GM18861 (cell line): ENCODE measurements at regions not wholly inside any gene's neighbourhood (a gene's known extent, or its start where the extent isn't known, plus 50 kb on each side); places are given as distances from the start of the nearest gene placed in this dataset.
"Not testable (repeated sequence)": the region's sequence is repeated elsewhere in the genome, so short reads cannot be mapped to it uniquely, and the experiment has no call there.

Source experiments
- ATAC-seq: cut with Tn5 transposase; IDR thresholded peaks from one replicate; pipeline ENCODE4 v1.9.1; 2021; ENCODE audit not compliant: unreplicated experiment

DNA sequence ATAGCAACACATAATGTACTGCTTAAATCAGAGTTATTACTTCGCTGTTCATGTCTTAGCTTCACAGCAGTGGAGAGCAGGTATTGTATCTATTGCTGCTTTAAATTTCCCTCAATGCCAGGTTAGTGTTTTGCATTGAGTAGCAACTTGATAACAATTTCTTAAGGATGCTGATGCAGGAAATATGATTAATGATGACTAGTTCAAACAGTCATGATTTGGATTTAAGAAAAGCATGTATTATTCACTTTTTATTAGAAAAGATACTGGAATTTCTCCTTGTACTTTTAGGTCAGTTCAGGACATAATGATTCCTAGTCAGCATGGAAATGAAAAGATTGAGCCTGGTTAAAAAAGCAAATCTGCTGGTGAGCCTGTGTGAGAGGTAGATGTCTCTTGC is 67.2 kb upstream of the ARHGAP29 start:
- no peak for ATAC-seq

- ATAC-seq, result no peak
Observed at GRCh38 chr1:94303005-94303404, 65.6 kb upstream of the ARHGAP29 start.

DNA sequence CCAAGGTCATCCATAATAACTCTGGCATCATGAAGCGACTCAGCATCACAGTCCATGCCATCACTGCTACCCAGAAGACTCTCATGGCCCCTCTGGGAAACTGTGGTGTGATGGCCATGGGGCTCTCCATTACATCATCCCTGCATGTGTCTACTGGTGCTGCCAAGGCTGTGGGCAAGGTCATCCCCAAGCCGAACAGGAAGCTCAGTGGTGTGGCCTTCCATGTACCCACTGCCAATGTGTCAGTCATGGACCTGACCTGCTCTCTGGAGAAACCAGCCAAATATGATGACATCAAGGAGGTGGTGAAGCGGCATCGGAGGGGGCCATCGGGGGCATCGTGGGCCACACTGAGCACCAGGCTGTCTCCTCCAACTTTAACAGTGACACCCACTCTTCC is 65.1 kb upstream of the ARHGAP29 start:
- no peak for ATAC-seq

DNA sequence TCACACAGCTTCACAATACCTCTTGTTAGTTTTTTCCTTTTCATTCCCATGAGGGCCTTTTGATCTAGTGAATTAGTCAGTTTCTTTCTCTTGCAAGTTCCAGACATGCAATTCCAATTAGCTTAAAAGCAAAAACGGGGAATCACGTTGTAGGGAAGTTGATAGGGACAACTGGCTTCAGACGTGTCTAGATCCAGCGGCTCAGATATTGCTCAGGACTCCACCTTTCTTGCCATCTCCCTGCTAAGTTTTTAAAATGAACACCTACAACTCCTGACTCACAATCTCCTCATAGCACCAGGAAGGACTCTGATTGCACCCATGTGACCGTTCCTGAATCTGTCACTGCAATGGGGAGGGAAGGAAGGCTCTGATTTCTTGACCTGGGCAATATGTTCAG is 63.8 kb upstream of the ARHGAP29 start:
- no peak for ATAC-seq

DNA sequence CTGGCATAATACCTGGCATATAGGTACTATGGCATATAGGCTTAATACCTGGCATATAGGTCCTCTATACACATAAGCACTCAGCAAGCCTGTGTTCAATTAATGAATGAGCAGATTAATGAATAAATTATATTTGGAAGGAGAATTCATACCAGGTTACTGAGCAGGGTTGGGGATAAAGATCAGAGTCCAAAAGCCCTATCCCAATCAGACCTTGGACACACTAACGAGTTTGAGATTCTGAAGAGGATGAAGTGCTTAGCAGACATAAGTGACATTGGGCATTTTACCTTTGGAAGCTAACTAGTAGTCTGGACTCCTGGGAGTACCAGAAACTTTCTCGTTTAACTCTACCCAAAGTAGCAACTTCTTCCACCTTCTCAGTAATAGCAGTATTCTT is 63.3 kb upstream of the ARHGAP29 start:
- ATAC-seq, result no peak

- no peak for ATAC-seq
Observed at GRCh38 chr1:94299627-94300553, 62.5 kb upstream of the ARHGAP29 start.

DNA sequence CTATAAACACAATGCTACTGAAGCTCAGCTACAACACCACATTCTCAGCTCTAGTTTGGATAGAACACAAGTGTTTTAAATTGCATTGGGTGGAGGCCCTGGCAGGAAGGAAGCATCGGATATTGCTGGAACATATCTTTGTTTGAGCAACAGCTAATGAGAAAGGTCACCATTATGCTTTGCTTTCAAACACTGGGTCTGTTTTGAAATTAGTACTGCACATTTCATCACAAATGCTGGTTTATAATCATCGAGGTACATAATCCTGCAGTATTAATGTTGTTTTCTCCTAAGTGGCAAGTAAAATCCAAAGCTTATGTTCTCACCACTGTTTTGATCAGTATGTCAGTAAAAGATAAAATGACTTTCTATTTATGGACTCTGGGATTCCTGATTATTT is 61.5 kb upstream of the ARHGAP29 start:
- no peak for ATAC-seq

DNA sequence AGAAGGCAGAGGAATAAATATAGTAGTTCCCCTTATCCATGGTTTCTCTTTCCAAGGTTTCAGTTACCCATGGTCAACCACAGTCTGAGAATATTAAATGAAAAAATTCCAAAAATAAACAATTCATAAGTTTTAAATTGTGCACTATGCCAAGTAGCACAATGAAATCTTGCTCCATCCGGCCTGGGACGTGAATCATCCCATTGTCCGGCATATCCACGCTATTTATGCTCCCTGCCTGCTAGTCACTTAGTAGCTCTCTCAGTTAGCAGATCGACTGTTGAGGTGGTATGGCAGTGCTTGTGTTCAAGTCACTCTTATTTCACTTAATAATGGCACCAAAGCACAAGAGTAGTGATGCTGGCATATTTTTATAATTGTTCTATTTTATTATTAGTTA is 58.6 kb upstream of the ARHGAP29 start:
- no peak for ATAC-seq

DNA sequence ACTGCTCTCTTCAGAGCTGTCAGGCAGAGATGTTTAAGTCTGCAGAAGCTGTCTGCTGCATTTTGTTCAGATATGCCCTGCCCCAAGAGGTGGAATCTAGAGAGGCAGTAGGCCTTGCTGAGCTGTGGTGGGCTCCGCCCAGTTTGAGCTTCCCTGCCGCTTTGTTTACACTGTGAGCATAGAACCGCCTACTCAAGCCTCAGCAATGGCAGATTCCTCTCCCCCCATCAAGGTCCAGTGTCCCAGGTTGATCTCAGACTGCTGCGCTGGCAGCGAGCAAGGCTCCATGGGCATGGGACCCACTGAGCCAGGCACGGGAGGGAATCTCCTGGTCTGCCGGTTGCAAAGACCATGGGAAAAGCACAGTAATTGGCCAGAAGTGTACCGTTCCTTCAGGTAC is 55.6 kb upstream of the ARHGAP29 start:
- not testable (repeated sequence) for ATAC-seq

DNA sequence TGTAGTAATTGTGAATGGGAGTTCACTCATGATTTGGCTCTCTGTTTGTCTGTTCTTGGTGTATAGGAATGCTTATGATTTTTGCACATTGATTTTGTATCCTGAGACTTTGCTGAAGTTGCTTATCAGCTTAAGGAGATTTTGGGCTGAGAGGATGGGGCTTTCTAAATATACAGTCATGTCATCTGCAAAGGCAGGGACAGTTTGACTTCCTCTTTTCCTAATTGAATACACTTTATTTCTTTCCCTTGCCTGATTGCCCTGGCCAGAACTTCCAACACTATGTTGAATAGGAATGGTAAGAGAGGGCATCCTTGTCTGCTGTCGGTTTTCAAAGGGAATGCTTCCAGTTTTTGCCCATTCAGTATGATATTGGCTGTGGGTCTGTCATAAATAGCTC is 51.9 kb upstream of the ARHGAP29 start:
- ATAC-seq, result not testable (repeated sequence)
